Natural killer cell (primary cell): ENCODE measurements at regions not wholly inside any gene's neighbourhood (a gene's known extent, or its start where the extent isn't known, plus 50 kb on each side); places are given as distances from the start of the nearest gene placed in this dataset.

Source experiments
- ATAC-seq, 3 donors: fragments of 150-1000 bp in 2 of 3; fragments of 200-7000 bp in 1 of 3; cut with Tn5 transposase; 1 replicate in 1 of 3; 2 replicates in 2 of 3; pipeline ENCODE4 v1.10.0; 2021; ENCODE audit warnings: mild to moderate bottlenecking in 2 of 3, moderate library complexity in 2 of 3
- DNase-seq, 2 donors: peaks; one replicate each; pipeline versions ENCODE4 v3.0.0 to v3.0.0-alpha.2; 2013 to 2021; ENCODE audit warnings: mixed read lengths in 1 of 2
- H3K27ac ChIP-seq: one replicate; pipeline ENCODE4 v1.5.1; 2013; ENCODE audit warnings: mild to moderate bottlenecking, low read length
- H3K27me3 ChIP-seq: one replicate; pipeline ENCODE4 v1.6.1; 2013; ENCODE audit warnings: low read length; ENCODE audit not compliant: control insufficient read depth, insufficient read depth
- H3K36me3 ChIP-seq: one replicate; pipeline ENCODE4 v1.6.1; 2013; ENCODE audit warnings: low read length; ENCODE audit not compliant: control insufficient read depth, insufficient read depth
- H3K4me1 ChIP-seq: one replicate; pipeline ENCODE4 v1.6.1; 2013; ENCODE audit warnings: low read length; ENCODE audit not compliant: control insufficient read depth, insufficient read depth
- H3K4me3 ChIP-seq: one replicate; pipeline ENCODE4 v1.5.1; 2013; ENCODE audit warnings: low read length
- H3K9me3 ChIP-seq: one replicate; pipeline ENCODE4 v1.6.1; 2013; ENCODE audit warnings: low read length; ENCODE audit not compliant: control insufficient read depth, insufficient read depth
- H3K27ac Mint-ChIP-seq, 2 donors: one replicate each; pipeline ENCODE4 v1.8.0; 2022; ENCODE audit warnings: mild to moderate bottlenecking in 2 of 2, mixed read lengths in 2 of 2, moderate library complexity in 1 of 2
- H3K27me3 Mint-ChIP-seq, 2 donors: one replicate each; pipeline ENCODE4 v1.8.0; 2022; ENCODE audit warnings: low read depth in 2 of 2, mixed read lengths in 2 of 2
- H3K36me3 Mint-ChIP-seq: one replicate; pipeline ENCODE4 v1.8.0; 2022; ENCODE audit warnings: mixed read lengths
- H3K4me1 Mint-ChIP-seq, 2 donors: one replicate each; pipeline ENCODE4 v1.8.0; 2022; ENCODE audit warnings: mixed read lengths in 2 of 2
- H3K4me3 Mint-ChIP-seq: one replicate; pipeline ENCODE4 v1.8.0; 2022; ENCODE audit warnings: mild to moderate bottlenecking, moderate library complexity, mixed read lengths
- H3K9me3 Mint-ChIP-seq, 2 donors: one replicate each; pipeline ENCODE4 v1.8.0; 2022; ENCODE audit warnings: mixed read lengths in 2 of 2
- CTCF ChIP-seq: fragments of 200-600 bp; IDR thresholded peaks from one replicate; pipeline ENCODE4 v1.8.0; 2022; ENCODE audit warnings: antibody characterized with exemption
- WGBS: methylation state at CpG from one replicate; pipeline ENCODE4 v1.1.7; 2013; ENCODE audit warnings: missing lambda C conversion rate; ENCODE audit not compliant: insufficient coverage; 5-methylcytosine and 5-hydroxymethylcytosine counted together
- intact Hi-C: fragments of 100-400 bp; cut with micrococcal nuclease; formaldehyde crosslinking; loops from one replicate; pipeline ENCODE4 v1.14.2; 2022

GRCh38 chr15:31516874-31517273 is 190.2 kb downstream of the KLF13 start:
- DNase-seq (no peak), ATAC-seq (no peak)
- no peak overlapping the region for H3K4me3 Mint-ChIP-seq
- H3K36me3 Mint-ChIP-seq = no peaks in the 10 kb centered on the region
- no peaks in the 10 kb centered on the region for H3K9me3 Mint-ChIP-seq
- Histone ChIP-seq H3K9me3 (no peaks in the 10 kb centered on the region), H3K4me1 (peaks cover 4% of the 10 kb centered on the region), H3K27ac (no peak overlapping the region), H3K36me3 (no peaks in the 10 kb centered on the region), H3K27me3 (no peaks in the 10 kb centered on the region), H3K4me3 (no peak overlapping the region)
- no peak overlapping the region for H3K27ac Mint-ChIP-seq
- peaks cover 8 to 12% of the 10 kb centered on the region in 2 donors for H3K4me1 Mint-ChIP-seq
- WGBS = 96% methylated on average over 4 of the region's 4 CpGs
- peaks cover 13 to 18% of the 10 kb centered on the region in 2 donors for H3K27me3 Mint-ChIP-seq
- intact Hi-C loops = no loop called here
- TF ChIP-seq CTCF = no peak

- no peak for DNase-seq
- Mint-ChIP-seq H3K27ac (no peak overlapping the region), H3K27me3 (peaks cover 10 to 18% of the 10 kb centered on the region in 2 donors), H3K36me3 (no peaks in the 10 kb centered on the region), H3K9me3 (no peaks in the 10 kb centered on the region), H3K4me1 (peaks cover 0 to 4% of the 10 kb centered on the region in 2 donors), H3K4me3 (no peak overlapping the region)
- TF ChIP-seq CTCF = no peak
- Histone ChIP-seq H3K9me3 (no peaks in the 10 kb centered on the region), H3K4me1 (no peaks in the 10 kb centered on the region), H3K27me3 (no peaks in the 10 kb centered on the region), H3K36me3 (no peaks in the 10 kb centered on the region), H3K4me3 (no peak overlapping the region), H3K27ac (no peak overlapping the region)
- 94% methylated on average over 5 of the region's 5 CpGs for WGBS
- no peak for ATAC-seq
- intact Hi-C loops = no loop called here
Measured at GRCh38 chr15:31517711-31518110, 191.1 kb downstream of the KLF13 start.

GRCh38 chr15:31522028-31522427 is 195.4 kb downstream of the KLF13 start:
- ATAC-seq (no peak), DNase-seq (no peak)
- Histone ChIP-seq H3K27ac (no peak overlapping the region), H3K27me3 (no peaks in the 10 kb centered on the region), H3K4me3 (no peak overlapping the region), H3K9me3 (no peaks in the 10 kb centered on the region), H3K36me3 (no peaks in the 10 kb centered on the region), H3K4me1 (no peaks in the 10 kb centered on the region)
- intact Hi-C loops = no loop called here
- no peak overlapping the region for H3K27ac Mint-ChIP-seq
- no peak for TF ChIP-seq CTCF
- 81% methylated on average over 4 of the region's 4 CpGs for WGBS
- H3K9me3 Mint-ChIP-seq = no peaks in the 10 kb centered on the region
- H3K4me1 Mint-ChIP-seq = no peaks in the 10 kb centered on the region
- H3K4me3 Mint-ChIP-seq = no peak overlapping the region
- no peaks in the 10 kb centered on the region for H3K36me3 Mint-ChIP-seq
- peaks cover 0 to 6% of the 10 kb centered on the region in 2 donors for H3K27me3 Mint-ChIP-seq

GRCh38 chr15:31523027-31523654 is 196.5 kb downstream of the KLF13 start:
- no peak for ATAC-seq
- Mint-ChIP-seq H3K9me3 (no peaks in the 10 kb centered on the region), H3K4me3 (no peak overlapping the region), H3K27ac (no peak overlapping the region), H3K36me3 (no peaks in the 10 kb centered on the region), H3K4me1 (no peaks in the 10 kb centered on the region), H3K27me3 (no peaks in the 10 kb centered on the region)
- Histone ChIP-seq H3K36me3 (no peaks in the 10 kb centered on the region), H3K9me3 (no peaks in the 10 kb centered on the region), H3K27ac (no peak overlapping the region), H3K4me1 (no peaks in the 10 kb centered on the region), H3K4me3 (no peak overlapping the region), H3K27me3 (no peaks in the 10 kb centered on the region)
- intact Hi-C loops = no loop called here
- no peak for DNase-seq
- TF ChIP-seq CTCF = no peak
- 87% methylated on average over 10 of the region's 10 CpGs for WGBS
